Activated CD8-positive, alpha-beta memory T cell treated with anti-CD3 and anti-CD28 coated beads, Interleukin-2, amount 50 U/mL, for 1 hour (primary cell): ENCODE measurements at regions not wholly inside any gene's neighbourhood (a gene's known extent, or its start where the extent isn't known, plus 50 kb on each side); places are given as distances from the start of the nearest gene placed in this dataset.

ENCODE experiments used
- DNase-seq: peaks from one replicate; pipeline ENCODE4 v3.0.0-alpha.2; 2020; ENCODE audit errors: extremely low read depth

DNA sequence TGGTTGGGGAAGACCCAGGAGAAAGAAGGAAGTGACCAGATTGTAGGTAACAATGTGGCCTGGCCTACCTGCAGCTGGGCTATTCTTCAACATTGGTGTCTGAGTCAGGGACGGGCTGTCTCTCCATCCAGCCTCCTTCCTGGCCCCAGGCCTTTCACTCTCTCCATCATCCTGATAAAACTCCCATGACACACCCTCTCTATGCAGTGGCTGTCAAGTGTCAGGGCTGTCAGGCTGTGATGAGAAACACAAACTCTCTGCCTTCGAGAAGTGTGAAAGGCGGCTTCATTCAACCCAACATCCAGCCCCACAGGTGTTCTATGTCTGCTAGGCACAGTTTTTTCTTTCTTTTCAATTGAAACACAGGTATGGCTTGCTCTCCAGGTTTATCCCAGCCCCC is 153.3 kb upstream of the VSTM2B start:
- DNase-seq, result no peak

- no peak for DNase-seq
Measured at GRCh38 chr19:29372921-29373797, 152.6 kb upstream of the VSTM2B start.

DNA sequence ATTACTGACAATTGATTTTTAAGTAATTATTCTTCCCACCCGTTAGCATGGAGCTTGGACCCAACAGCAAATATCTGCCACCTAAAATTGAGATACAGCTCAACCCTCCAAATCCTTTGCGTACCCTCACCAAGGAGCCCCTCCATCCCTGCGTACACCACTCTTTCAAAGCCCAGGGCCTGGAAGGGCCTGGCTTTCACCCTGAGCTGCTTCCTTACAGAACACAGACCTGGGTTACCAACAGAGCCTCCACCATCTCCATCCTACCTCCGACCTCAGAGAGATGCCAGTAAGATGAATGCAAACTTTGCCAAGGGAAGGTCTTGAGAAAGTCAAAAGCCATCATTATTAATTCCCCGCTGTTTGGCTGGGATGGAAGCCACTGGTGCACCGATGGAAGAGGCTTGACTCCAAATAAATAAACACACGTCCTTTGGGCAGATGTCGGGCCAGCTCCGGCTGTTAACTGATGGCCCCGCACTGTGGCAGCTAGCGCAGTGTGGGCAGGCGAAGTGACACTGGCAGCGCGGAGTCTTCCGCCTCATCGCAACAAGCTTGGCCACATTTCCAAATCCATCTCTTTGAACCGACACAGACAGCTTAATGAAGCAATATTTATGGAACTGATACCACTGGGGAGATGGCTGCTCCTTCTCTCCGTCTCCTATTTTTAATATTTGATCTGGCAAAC is 150.2 kb upstream of the VSTM2B start:
- no peak for DNase-seq

DNA sequence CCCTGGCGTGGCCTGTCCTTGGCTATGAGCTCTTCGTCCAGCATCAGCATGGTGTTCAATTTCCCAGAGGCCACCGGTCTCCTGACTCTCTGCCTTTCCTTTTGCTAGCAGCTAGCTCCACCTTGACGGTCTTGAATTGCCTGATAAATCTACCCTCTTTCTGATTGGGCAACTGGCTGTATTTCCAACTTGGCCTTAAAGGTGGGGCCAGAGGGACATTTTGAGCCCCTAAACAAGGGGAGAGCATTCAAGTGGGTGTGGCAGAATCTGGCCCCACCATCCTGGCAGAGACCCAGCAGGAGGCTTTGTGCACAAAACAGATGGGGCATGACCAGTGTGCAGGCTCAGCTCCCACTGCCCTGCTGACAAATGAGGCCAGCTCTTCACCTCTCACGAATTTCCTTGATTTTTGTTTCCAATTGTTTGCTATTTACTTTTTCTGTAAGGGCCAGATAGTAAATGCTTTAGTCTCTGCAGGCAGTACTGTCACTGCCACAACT is 148.9 kb upstream of the VSTM2B start:
- no peak for DNase-seq

- no peak for DNase-seq
Measured at GRCh38 chr19:29378126-29378525, 147.7 kb upstream of the VSTM2B start.

DNA sequence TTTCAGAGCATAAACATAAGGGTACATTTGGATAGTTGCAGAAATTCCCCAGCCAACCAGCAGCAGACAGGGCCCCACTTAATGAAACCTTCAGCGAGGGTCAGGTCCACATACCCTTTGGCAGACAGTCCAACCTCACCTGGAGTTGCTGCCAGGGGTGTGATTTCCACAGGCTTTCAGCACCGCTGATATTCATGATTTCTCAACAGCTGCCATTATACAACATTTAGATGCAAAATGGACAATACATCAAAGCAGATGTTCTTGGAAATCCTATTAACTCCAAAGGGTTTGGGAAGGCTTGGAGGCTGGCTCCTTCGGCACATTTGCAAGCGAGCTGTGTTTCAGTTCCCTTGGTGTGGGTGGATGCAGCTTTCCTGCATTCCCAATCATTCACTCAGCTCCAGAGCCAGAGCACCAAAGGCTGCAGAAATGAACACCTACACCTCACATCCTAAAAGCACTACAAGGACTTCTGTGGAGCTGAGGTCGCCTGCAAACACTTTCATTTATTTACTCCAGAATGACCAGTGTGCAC is 147.2 kb upstream of the VSTM2B start:
- no peak for DNase-seq

- DNase-seq, result no peak
Measured at GRCh38 chr19:29379257-29380021, 146.4 kb upstream of the VSTM2B start.

DNA sequence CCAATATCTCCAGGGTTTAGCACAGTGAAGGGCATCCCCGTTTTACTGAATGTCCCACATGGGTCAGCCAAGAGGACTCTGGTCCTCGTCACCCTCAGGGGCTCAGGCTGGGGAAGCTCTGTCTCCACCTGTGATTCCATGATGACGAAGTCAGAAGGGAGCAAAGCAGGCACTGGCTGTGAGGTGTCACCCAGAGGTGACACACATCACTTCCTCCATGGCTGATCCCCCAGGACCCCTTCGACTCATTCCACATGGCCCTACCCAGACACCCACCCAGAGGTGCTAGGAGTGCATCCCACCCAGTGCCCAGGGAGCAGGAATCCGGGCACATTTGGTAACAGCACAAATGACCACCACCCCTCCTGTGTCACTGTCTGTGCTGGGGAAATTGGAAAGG is 145.2 kb upstream of the VSTM2B start:
- no peak for DNase-seq

DNA sequence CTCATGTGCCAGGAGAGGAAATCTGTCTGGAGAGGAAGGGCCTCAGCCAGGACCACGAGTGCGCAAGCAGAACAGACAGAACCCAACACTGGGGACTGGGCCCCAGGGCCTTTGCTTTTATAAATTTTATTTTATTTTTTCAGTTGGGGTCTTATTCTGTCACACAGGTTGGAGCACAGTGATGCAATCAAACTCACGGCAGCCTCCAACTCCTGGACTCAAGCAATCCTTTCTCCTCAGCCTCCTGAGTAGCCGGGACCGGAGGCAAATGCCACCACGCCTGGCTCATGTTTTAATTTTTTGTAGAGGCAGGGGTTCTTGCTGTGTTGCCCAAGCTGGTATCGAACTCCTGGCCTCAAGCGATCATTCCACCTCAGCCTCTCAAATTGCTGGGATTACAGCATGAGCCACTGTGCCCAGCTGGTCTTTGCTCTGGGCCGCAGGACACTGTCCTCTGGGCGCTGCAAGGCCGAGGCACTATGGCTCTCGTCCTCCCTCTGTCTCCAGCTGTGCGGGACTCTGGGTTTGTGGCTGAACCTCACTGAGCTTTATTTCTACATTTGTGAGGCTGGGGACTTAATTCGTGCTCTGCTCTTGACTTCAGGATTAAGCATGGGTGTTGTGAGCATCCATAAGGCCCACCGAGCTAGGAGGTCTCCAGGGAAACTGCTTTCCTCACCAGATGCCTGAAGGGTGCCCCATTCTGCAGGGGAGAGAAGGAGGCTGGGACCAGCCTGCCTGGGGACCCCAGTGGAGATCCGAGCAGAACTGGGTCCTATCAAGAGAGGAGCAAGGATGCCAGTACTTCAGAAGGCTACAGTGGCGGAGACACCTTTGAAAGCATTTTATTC is 144.2 kb upstream of the VSTM2B start:
- DNase-seq, result no peak

- DNase-seq, result no peak
Measured at GRCh38 chr19:29383696-29384095, 142.1 kb upstream of the VSTM2B start.

DNA sequence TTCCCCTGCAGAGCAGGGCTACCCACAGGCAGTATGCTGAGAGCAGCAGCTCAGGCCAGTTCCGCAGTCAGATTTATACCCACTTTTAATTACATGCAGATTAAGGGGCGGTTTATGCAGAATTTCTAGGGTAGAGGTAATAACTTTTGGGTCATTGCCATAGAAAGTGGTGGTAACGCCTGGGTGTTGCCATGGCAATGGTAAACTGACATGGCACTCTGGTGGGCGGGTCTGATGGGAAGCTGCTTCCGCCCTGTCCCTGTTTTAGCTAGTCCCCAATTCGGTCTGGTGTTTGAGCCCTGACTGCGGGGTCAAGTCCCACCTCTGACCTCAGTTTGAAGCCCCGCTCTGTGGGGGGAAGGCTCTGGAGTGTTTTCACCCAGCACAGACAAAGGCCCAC is 141.1 kb upstream of the VSTM2B start:
- DNase-seq, result no peak

GRCh38 chr19:29385191-29385795 is 140.5 kb upstream of the VSTM2B start:
- DNase-seq, result no peak

GRCh38 chr19:29386970-29387369 is 138.8 kb upstream of the VSTM2B start:
- DNase-seq, result no peak

- no peak for DNase-seq
Measured at GRCh38 chr19:29387586-29387985, 138.2 kb upstream of the VSTM2B start.

DNA sequence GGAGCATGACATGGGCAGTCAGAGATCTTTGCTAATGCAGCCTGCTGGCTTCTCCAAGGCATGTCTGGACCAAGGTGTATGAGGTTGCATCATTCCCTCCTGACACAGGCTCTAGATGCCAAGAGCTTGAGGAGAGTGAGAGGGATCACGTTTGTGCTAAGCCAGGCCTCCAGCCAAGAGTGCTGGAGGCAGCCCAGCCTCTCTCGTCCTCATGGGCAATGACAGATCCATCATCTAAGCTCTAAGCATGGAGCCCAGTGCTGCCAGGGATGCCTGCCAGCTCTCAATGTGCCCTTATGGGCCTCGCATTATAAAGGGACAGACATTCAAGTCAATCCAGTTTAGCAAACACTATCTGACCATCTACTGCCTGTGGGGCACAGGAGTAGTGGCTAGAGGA is 136.3 kb upstream of the VSTM2B start:
- DNase-seq, result no peak

GRCh38 chr19:29390742-29391141 is 135.1 kb upstream of the VSTM2B start:
- DNase-seq, result no peak

DNA sequence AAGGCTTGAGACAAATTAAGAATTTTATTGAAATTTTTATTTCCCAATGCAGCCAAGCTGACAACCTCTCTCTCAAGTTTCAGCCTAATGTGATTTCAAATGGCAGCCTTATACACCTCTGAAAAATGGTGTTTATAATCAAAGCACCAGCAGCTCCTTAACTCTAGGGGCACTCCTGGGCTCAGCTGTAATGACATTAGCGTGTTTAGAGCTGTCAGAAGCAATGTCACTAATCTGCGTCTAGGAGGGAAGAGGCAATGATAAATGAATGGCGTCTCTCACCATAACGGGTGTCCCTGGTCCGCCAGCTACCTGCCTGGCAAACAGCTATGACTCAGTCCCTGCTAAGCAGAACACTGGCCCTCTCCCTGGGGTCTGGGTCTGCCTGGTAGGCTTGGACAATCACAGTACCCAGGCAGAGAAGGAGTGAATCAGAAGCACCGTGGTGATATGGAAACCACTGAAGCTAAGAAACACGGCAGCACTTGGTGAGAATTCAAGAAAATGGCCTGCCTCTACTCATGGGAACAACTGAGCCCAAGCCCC is 131.8 kb upstream of the VSTM2B start:
- no peak for DNase-seq

DNA sequence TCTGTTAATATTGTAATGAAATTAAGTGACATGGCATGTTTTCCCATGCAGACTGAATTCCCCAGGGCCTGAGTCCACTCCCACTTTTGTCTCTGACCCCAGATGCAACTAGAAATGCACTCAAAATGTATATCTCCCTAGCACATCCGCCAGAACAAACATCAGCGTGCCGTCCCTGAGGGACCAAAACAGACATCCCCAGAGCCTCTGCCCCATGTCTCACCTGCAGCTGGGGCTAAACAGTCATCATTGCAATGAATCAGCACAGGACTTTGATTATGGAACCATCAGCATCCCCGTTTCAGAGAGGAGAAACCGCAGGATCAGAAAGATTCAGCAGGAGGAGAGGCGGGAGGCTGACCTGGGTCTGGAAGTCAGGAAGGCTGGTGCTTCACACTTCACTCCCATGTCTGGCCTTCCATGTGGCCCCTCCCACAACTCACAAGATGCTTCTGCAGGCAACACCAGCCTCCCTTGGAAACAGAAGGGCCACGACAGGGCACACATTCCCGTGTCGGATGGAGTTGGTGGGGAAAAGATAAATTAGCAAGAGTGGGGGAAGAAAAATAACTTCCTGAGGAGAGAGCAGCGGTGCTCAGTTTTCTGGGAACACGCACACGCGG is 130.6 kb upstream of the VSTM2B start:
- no peak for DNase-seq

- no peak for DNase-seq
Measured at GRCh38 chr19:29395734-29396414, 129.9 kb upstream of the VSTM2B start.
